Tibial nerve (tissue), 1 donor: ENCODE measurements at regions not wholly inside any gene's neighbourhood (a gene's known extent, or its start where the extent isn't known, plus 50 kb on each side); places are given as distances from the start of the nearest gene placed in this dataset. TPM values are rescaled to one million over a fixed set of nuclear protein-coding genes. Genes with fewer than 3 reads are reported as not detected.

Experiments used
- small RNA-seq: library from RNA; depleted of rRNA; stranded (forward); fragments of <200 nt; gene quantifications from one replicate; pipeline ENCODE3, GENCODE V24; 2016

Small RNA genes in the stretch of these regions (small RNA-seq; reads per million reads assigned to genes)
- gene AC092580.3, result not detected
- gene RNU6ATAC37P, result not detected
- not detected for gene SNRPEP5
